Fibroblast of the aortic adventitia (primary cell): ENCODE measurements at regions not wholly inside any gene's neighbourhood (a gene's known extent, or its start where the extent isn't known, plus 50 kb on each side); places are given as distances from the start of the nearest gene placed in this dataset.

ENCODE experiments used
- DNase-seq: peaks from one replicate; pipeline ENCODE4 v3.0.0-alpha.2; 2010; ENCODE audit warnings: low read depth
- H3K4me3 ChIP-seq: 2 replicates; pipeline ENCODE4 v1.5.1; 2011; ENCODE audit warnings: low read depth, mild to moderate bottlenecking, control low read depth, low read length, moderate library complexity
- CTCF ChIP-seq: IDR thresholded peaks from 2 replicates; pipeline ENCODE4 v1.5.1; 2011; ENCODE audit warnings: mild to moderate bottlenecking, low read length, control low read depth, inconsistent platforms; ENCODE audit not compliant: insufficient read depth

GRCh38 chr2:13628122-13628521, 911.4 kb downstream of the TRIB2 start:
- no peak for DNase-seq
- no peak overlapping the region for H3K4me3 ChIP-seq
- no peak for TF ChIP-seq CTCF

GRCh38 chr2:13638181-13638580, 921.4 kb downstream of the TRIB2 start:
- no peak for DNase-seq
- TF ChIP-seq CTCF = no peak
- no peak overlapping the region for H3K4me3 ChIP-seq

- TF ChIP-seq CTCF = no peak
- H3K4me3 ChIP-seq = no peak overlapping the region
These were observed 933.2 kb downstream of the TRIB2 start for GRCh38 chr2:13649918-13650317.

GRCh38 chr2:13650586-13651180, 933.9 kb downstream of the TRIB2 start:
- no peak overlapping the region for H3K4me3 ChIP-seq
- DNase-seq = no peak
- no peak for TF ChIP-seq CTCF

More at GRCh38 chr2:13649918-13650317, 933.2 kb downstream of the TRIB2 start:
- DNase-seq = no peak

GRCh38 chr2:13651684-13652131, 935.0 kb downstream of the TRIB2 start:
- TF ChIP-seq CTCF = no peak
- no peak overlapping the region for H3K4me3 ChIP-seq
- no peak for DNase-seq

GRCh38 chr2:13652531-13653313, 936.0 kb downstream of the TRIB2 start:
- no peak for DNase-seq
- no peak overlapping the region for H3K4me3 ChIP-seq
- TF ChIP-seq CTCF = no peak

- DNase-seq = no peak
- TF ChIP-seq CTCF = no peak
- H3K4me3 ChIP-seq = no peak overlapping the region
These were observed 937.7 kb downstream of the TRIB2 start for GRCh38 chr2:13654416-13654815.
